Choroid plexus epithelial cell (primary cell): ENCODE measurements at regions not wholly inside any gene's neighbourhood (a gene's known extent, or its start where the extent isn't known, plus 50 kb on each side); places are given as distances from the start of the nearest gene placed in this dataset.

Source experiments
- DNase-seq: peaks from one replicate; pipeline ENCODE4 v3.0.0-alpha.2; 2010; ENCODE audit warnings: low read depth
- H3K4me3 ChIP-seq: 2 replicates; pipeline ENCODE4 v1.5.1; 2011; ENCODE audit warnings: low read depth, mild to moderate bottlenecking, control low read depth, low read length, moderate library complexity
- TF ChIP-seq, protein P1 (sequence below): conservative IDR thresholded peaks from 2 replicates; pipeline ENCODE4 v1.5.1; 2011; ENCODE audit warnings: low read depth, mild to moderate bottlenecking, control low read depth, inconsistent platforms, low read length, moderate library complexity

DNA sequence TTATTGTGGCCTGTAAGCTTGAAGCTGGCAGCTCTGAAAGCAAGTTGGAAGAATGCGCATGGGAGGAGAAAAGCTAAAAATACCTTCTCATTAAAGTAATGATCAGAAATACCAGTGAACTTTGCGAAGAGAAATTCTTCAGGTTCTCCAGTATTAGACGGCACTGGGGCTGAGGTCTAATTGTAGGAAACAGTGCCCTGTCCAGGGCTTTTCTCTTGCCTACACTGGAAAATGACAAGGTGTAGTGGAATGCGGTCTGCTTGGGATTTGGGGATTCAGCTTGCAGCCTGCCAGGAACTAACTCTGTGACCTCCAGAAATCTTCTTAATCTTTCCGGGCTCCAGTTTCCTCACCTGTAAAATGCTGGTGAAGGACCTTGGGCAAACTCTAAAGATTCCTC is 53.3 kb upstream of the KCNJ16 start:
- H3K4me3 ChIP-seq: no peak overlapping the region
- DNase-seq: no peak
- TF ChIP-seq, protein P1, sequence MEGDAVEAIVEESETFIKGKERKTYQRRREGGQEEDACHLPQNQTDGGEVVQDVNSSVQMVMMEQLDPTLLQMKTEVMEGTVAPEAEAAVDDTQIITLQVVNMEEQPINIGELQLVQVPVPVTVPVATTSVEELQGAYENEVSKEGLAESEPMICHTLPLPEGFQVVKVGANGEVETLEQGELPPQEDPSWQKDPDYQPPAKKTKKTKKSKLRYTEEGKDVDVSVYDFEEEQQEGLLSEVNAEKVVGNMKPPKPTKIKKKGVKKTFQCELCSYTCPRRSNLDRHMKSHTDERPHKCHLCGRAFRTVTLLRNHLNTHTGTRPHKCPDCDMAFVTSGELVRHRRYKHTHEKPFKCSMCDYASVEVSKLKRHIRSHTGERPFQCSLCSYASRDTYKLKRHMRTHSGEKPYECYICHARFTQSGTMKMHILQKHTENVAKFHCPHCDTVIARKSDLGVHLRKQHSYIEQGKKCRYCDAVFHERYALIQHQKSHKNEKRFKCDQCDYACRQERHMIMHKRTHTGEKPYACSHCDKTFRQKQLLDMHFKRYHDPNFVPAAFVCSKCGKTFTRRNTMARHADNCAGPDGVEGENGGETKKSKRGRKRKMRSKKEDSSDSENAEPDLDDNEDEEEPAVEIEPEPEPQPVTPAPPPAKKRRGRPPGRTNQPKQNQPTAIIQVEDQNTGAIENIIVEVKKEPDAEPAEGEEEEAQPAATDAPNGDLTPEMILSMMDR: no peak

DNA sequence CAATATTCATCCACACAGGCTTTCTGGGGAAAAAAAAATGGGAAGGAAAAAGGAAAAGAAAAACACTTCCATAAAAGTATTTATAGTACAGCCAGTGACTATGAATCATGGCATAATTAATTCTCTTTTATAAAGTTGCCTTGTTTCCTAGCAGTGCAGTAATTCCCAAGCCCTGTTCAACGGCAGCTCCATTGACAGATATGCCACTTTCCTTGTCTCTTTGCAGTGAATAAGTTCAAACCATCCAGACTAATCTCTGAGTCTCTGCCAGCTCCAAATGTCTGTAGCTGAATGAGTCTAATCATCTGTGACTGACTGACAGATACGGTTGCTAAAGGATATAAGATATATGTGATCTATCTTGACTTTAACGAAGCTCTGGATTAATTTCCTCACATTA is 52.9 kb upstream of the KCNJ16 start:
- TF ChIP-seq, protein P1: no peak
- DNase-seq: no peak
- H3K4me3 ChIP-seq: no peak overlapping the region

DNA sequence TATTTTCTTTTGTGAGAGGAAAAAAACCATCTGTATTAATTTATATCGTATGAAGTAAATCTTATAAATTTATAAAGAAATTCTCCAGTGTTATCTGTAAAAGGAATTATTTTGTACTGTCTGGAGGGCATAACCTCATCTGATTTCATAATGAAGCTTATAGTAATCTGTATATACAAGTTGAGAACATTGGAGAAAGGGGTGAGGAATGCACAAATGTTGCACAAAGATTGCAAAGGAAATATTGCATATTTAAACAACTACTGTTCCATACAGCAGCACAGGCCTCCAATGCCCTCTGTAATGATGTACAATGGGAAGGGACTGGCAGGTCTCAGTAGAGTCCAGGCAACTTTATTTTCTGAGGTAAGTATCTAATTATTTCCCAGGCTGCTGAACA is 50.8 kb upstream of the KCNJ16 start:
- H3K4me3 ChIP-seq: no peak overlapping the region
- TF ChIP-seq, protein P1: no peak
- DNase-seq: no peak
